Endothelial cell (in vitro differentiated cells): ENCODE measurements at regions not wholly inside any gene's neighbourhood (a gene's known extent, or its start where the extent isn't known, plus 50 kb on each side); places are given as distances from the start of the nearest gene placed in this dataset.

ENCODE experiments used
- DNase-seq: peaks from one replicate; pipeline ENCODE4 v3.0.0; 2021; ENCODE audit warnings: low spot score
- H3K27ac Mint-ChIP-seq: one replicate; pipeline ENCODE4 v1.8.0; 2021; ENCODE audit warnings: mixed read lengths, inconsistent platforms; ENCODE audit not compliant: unreplicated experiment
- H3K27me3 Mint-ChIP-seq: one replicate; pipeline ENCODE4 v1.8.0; 2021; ENCODE audit warnings: mild to moderate bottlenecking, moderate library complexity, mixed read lengths, inconsistent platforms; ENCODE audit not compliant: unreplicated experiment
- H3K36me3 Mint-ChIP-seq: one replicate; pipeline ENCODE4 v1.8.0; 2021; ENCODE audit warnings: mild to moderate bottlenecking, low read depth, mixed read lengths, inconsistent platforms; ENCODE audit not compliant: unreplicated experiment
- H3K4me1 Mint-ChIP-seq: one replicate; pipeline ENCODE4 v1.8.0; 2021; ENCODE audit warnings: mild to moderate bottlenecking, mixed read lengths, inconsistent platforms; ENCODE audit not compliant: unreplicated experiment
- H3K4me3 Mint-ChIP-seq: one replicate; pipeline ENCODE4 v1.8.0; 2021; ENCODE audit warnings: mild to moderate bottlenecking, mixed read lengths, inconsistent platforms; ENCODE audit not compliant: unreplicated experiment
- H3K9me3 Mint-ChIP-seq: one replicate; pipeline ENCODE4 v1.8.0; 2021; ENCODE audit warnings: mixed read lengths, inconsistent platforms; ENCODE audit not compliant: unreplicated experiment
- TF ChIP-seq, protein P1 (sequence below): fragments of 200-600 bp; sonication (generic); IDR thresholded peaks from one replicate; pipeline ENCODE4 v1.5.0; 2021; ENCODE audit warnings: antibody characterized with exemption; ENCODE audit not compliant: unreplicated experiment

DNA sequence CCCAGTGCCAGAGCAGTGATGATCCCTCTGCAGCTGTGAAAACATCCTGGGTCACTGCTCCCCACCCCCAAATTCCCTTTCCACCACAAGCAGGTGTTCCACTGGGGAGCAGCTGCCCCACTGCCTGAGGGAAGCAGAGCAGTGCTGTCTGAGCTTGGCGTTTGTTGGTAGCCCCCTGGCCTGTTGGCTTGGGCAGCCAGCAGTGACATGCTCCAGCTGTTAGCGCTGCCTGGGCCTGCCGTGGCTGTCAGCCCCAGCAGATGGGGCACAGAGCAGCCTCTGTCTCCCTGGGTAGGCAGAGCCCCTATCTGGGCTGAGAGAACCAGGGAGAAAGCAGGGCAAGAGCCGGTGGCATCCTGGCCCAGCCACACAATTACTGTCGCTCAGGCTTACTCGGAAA, 247.7 kb downstream of the GLI2 start:
- no peak for DNase-seq
- Mint-ChIP-seq H3K9me3 (no peaks in the 10 kb centered on the region), H3K27ac (no peak overlapping the region), H3K4me1 (no peaks in the 10 kb centered on the region), H3K36me3 (peaks cover 4% of the 10 kb centered on the region), H3K4me3 (no peak overlapping the region), H3K27me3 (peaks cover 8% of the 10 kb centered on the region)
- TF ChIP-seq, protein P1, sequence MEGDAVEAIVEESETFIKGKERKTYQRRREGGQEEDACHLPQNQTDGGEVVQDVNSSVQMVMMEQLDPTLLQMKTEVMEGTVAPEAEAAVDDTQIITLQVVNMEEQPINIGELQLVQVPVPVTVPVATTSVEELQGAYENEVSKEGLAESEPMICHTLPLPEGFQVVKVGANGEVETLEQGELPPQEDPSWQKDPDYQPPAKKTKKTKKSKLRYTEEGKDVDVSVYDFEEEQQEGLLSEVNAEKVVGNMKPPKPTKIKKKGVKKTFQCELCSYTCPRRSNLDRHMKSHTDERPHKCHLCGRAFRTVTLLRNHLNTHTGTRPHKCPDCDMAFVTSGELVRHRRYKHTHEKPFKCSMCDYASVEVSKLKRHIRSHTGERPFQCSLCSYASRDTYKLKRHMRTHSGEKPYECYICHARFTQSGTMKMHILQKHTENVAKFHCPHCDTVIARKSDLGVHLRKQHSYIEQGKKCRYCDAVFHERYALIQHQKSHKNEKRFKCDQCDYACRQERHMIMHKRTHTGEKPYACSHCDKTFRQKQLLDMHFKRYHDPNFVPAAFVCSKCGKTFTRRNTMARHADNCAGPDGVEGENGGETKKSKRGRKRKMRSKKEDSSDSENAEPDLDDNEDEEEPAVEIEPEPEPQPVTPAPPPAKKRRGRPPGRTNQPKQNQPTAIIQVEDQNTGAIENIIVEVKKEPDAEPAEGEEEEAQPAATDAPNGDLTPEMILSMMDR, result no peak

DNA sequence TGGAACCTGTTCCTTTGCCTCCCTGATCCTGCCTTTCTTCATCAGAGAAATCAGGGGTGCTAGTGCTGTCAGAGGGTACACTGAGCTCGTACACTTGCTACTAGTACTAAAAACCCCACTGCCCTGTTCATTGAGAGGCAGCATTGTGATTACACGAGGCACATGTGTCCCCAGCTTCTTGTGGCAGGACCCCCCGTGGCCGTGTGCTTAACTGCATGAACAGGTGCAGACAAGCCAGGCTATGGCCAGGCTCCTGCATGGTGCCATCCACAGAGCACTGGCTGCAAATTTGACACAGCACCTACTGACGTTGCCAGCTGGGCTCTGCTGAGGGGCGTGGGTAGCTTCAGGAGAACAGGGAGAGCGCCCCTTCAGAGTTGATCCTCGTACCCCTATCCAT, 248.4 kb downstream of the GLI2 start:
- no peaks in the 10 kb centered on the region for H3K9me3 Mint-ChIP-seq
- no peaks in the 10 kb centered on the region for H3K4me1 Mint-ChIP-seq
- TF ChIP-seq, protein P1, result no peak
- H3K4me3 Mint-ChIP-seq, result no peak overlapping the region
- no peak overlapping the region for H3K27ac Mint-ChIP-seq
- no peak for DNase-seq
- H3K27me3 Mint-ChIP-seq, result peaks cover 8% of the 10 kb centered on the region
- H3K36me3 Mint-ChIP-seq, result peaks cover 4% of the 10 kb centered on the region

DNA sequence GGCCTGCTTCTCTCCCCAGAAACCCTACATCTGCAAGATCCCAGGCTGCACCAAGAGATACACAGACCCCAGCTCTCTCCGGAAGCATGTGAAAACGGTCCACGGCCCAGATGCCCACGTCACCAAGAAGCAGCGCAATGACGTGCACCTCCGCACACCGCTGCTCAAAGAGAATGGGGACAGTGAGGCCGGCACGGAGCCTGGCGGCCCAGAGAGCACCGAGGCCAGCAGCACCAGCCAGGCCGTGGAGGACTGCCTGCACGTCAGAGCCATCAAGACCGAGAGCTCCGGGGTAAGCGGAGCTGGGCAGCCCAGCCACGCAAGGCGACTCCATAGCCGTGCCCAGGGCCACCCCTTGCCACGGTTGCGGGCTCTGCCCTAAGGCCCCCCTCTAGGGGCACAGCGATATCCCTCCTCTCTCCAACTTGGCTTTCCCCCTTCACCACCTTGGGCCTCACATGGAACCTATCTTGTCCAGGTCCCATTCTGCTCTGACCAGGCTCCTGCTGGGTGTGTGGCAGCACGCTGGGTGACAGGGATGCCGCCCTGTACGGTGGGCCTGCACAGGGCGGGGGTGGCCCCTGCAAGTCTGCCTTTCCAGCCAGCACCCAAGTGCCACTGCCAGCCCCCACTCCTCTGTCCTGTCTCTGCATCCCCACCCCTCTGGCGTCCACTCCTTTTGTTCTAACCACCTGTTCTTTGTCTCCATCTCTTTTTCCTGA, 248.9 kb downstream of the GLI2 start:
- H3K27ac Mint-ChIP-seq, result no peak overlapping the region
- H3K27me3 Mint-ChIP-seq, result peaks cover 8% of the 10 kb centered on the region
- no peak for DNase-seq
- H3K36me3 Mint-ChIP-seq, result peaks cover 4% of the 10 kb centered on the region
- TF ChIP-seq, protein P1, result no peak
- H3K4me3 Mint-ChIP-seq, result no peak overlapping the region
- H3K4me1 Mint-ChIP-seq, result no peaks in the 10 kb centered on the region
- H3K9me3 Mint-ChIP-seq, result no peaks in the 10 kb centered on the region

DNA sequence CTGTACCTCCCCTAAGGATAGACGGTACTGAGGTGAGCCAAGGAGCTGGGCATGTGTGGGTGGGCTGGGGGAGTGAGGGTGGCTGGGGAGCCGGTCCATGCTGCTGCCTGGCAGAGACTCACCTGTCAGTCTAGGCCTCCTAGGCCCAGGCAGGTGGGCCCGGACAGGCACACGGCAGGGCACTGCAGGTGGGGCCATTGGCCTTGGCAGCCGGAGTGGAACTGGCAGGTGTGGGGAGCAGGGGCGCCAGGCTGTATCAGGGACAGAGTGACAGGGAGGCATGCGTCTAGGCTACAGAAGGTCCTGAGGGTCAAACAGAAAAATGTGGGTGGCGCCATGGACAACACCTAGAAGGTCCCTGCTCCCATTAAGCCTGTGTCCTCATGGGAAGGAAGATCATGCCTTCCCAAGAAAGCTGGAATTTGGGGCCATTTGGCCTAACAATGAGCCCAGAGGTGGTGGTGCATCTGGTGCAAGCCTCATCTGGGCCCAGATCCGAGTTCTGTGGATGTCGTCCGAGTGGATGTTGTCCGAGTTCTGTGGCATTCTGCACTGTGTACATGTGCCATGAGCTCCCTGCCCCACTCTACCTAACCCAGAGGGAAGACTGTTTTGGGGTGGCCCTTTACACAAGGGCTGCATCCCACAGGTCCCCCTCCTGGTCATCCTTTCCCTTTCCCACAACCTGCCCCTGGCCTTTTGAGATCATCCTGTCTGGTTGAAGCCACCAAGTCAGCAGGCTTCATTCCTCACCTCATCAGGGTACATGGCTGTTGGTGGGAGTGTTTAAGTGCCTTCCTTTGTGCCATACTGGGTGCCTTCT, 249.7 kb downstream of the GLI2 start:
- H3K4me3 Mint-ChIP-seq, result no peak overlapping the region
- H3K27me3 Mint-ChIP-seq, result peaks cover 8% of the 10 kb centered on the region
- DNase-seq, result no peak
- TF ChIP-seq, protein P1, result no peak
- H3K4me1 Mint-ChIP-seq, result no peaks in the 10 kb centered on the region
- H3K36me3 Mint-ChIP-seq, result peaks cover 4% of the 10 kb centered on the region
- H3K27ac Mint-ChIP-seq, result no peak overlapping the region
- no peaks in the 10 kb centered on the region for H3K9me3 Mint-ChIP-seq

DNA sequence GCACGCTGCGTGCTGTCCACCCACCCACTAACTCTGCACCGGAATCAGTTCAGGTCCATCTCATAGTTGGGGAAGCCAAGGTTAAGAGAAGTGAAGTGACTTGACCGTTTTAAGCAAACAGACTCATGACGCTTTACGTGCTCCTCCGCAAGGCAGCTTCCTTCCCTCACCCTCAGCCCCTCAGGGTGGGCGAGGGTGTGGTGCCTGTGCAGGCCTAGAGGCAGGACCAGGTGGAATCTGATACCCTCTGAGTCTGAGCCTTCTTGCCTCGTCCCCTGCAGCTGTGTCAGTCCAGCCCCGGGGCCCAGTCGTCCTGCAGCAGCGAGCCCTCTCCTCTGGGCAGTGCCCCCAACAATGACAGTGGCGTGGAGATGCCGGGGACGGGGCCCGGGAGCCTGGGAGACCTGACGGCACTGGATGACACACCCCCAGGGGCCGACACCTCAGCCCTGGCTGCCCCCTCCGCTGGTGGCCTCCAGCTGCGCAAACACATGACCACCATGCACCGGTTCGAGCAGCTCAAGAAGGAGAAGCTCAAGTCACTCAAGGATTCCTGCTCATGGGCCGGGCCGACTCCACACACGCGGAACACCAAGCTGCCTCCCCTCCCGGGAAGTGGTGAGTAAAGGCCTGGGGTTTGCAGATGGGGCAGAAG, 250.5 kb downstream of the GLI2 start:
- no peak overlapping the region for H3K4me3 Mint-ChIP-seq
- H3K9me3 Mint-ChIP-seq, result no peaks in the 10 kb centered on the region
- no peak overlapping the region for H3K27ac Mint-ChIP-seq
- H3K27me3 Mint-ChIP-seq, result peaks cover 8% of the 10 kb centered on the region
- no peaks in the 10 kb centered on the region for H3K4me1 Mint-ChIP-seq
- TF ChIP-seq, protein P1, result no peak
- DNase-seq, result no peak
- H3K36me3 Mint-ChIP-seq, result peaks cover 4% of the 10 kb centered on the region
